Endothelial cell (in vitro differentiated cells): ENCODE measurements at regions not wholly inside any gene's neighbourhood (a gene's known extent, or its start where the extent isn't known, plus 50 kb on each side); places are given as distances from the start of the nearest gene placed in this dataset.

Experiments
- DNase-seq: peaks from one replicate; pipeline ENCODE4 v3.0.0; 2021; ENCODE audit warnings: low spot score
- H3K27ac Mint-ChIP-seq: one replicate; pipeline ENCODE4 v1.8.0; 2021; ENCODE audit warnings: mixed read lengths, inconsistent platforms; ENCODE audit not compliant: unreplicated experiment
- H3K27me3 Mint-ChIP-seq: one replicate; pipeline ENCODE4 v1.8.0; 2021; ENCODE audit warnings: mild to moderate bottlenecking, moderate library complexity, mixed read lengths, inconsistent platforms; ENCODE audit not compliant: unreplicated experiment
- H3K36me3 Mint-ChIP-seq: one replicate; pipeline ENCODE4 v1.8.0; 2021; ENCODE audit warnings: mild to moderate bottlenecking, low read depth, mixed read lengths, inconsistent platforms; ENCODE audit not compliant: unreplicated experiment
- H3K4me1 Mint-ChIP-seq: one replicate; pipeline ENCODE4 v1.8.0; 2021; ENCODE audit warnings: mild to moderate bottlenecking, mixed read lengths, inconsistent platforms; ENCODE audit not compliant: unreplicated experiment
- H3K4me3 Mint-ChIP-seq: one replicate; pipeline ENCODE4 v1.8.0; 2021; ENCODE audit warnings: mild to moderate bottlenecking, mixed read lengths, inconsistent platforms; ENCODE audit not compliant: unreplicated experiment
- H3K9me3 Mint-ChIP-seq: one replicate; pipeline ENCODE4 v1.8.0; 2021; ENCODE audit warnings: mixed read lengths, inconsistent platforms; ENCODE audit not compliant: unreplicated experiment
- TF ChIP-seq, protein P1 (sequence below): fragments of 200-600 bp; sonication (generic); IDR thresholded peaks from one replicate; pipeline ENCODE4 v1.5.0; 2021; ENCODE audit warnings: antibody characterized with exemption; ENCODE audit not compliant: unreplicated experiment

DNA sequence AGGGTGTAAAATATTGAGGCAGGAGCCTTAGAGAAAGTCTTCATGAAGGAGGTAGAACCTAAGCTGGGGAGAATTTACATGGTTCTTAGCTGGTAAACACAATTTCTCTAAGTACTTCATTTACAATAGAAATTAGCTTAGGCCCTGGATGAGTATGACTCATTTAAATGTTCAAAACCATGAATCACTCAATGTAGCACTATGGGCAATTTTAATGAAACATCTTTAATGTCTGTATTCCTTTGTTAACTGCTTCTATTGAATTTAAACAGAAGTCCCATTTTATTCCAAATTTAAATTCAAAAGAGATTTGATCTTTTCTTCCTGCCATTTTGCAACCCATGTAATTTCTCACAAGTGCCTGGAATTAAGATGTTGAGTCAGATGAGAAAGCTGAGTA is 252.1 kb downstream of the RFC3 start:
- DNase-seq, result no peak
- H3K27me3 Mint-ChIP-seq, result no peaks in the 10 kb centered on the region
- H3K4me1 Mint-ChIP-seq, result peaks cover 3% of the 10 kb centered on the region
- no peak overlapping the region for H3K4me3 Mint-ChIP-seq
- TF ChIP-seq, protein P1, sequence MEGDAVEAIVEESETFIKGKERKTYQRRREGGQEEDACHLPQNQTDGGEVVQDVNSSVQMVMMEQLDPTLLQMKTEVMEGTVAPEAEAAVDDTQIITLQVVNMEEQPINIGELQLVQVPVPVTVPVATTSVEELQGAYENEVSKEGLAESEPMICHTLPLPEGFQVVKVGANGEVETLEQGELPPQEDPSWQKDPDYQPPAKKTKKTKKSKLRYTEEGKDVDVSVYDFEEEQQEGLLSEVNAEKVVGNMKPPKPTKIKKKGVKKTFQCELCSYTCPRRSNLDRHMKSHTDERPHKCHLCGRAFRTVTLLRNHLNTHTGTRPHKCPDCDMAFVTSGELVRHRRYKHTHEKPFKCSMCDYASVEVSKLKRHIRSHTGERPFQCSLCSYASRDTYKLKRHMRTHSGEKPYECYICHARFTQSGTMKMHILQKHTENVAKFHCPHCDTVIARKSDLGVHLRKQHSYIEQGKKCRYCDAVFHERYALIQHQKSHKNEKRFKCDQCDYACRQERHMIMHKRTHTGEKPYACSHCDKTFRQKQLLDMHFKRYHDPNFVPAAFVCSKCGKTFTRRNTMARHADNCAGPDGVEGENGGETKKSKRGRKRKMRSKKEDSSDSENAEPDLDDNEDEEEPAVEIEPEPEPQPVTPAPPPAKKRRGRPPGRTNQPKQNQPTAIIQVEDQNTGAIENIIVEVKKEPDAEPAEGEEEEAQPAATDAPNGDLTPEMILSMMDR, result no peak
- no peaks in the 10 kb centered on the region for H3K36me3 Mint-ChIP-seq
- no peak overlapping the region for H3K27ac Mint-ChIP-seq
- no peaks in the 10 kb centered on the region for H3K9me3 Mint-ChIP-seq

DNA sequence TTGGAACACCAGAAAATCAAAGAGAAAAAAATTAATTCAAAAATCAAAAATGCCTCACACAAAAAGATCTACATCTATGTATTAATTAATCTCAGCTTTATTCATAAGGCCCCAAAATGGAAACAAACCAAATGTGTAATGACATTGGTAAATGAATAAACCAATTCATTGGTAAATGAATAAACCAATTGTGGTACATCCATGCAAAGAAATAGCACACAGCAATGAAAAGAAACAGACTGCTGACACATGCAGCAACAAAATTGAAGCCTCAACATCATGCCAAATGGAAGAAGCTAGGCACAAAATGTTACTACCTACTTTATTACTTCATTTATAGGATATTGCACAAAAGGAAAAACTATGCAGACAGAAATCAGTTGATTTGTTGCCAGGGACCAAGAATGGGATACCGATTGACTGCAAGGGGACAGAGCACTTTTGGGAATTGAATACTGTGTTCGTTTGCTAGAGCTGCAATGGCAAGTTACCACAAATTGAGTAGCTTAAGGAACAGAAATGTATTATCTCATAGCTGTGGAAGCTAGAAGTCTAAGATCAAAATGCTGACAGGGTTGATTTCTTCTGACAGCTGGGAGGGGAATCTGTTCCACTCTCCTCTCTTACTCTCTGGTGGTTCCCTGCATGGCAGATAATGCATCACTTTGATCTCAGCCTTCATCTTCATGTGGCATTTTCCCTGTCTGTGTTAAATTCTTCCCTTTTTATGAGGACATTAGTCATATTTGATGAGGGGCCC is 252.8 kb downstream of the RFC3 start:
- H3K9me3 Mint-ChIP-seq, result no peaks in the 10 kb centered on the region
- no peak for DNase-seq
- TF ChIP-seq, protein P1, result no peak
- H3K4me1 Mint-ChIP-seq, result no peaks in the 10 kb centered on the region
- H3K4me3 Mint-ChIP-seq, result no peak overlapping the region
- H3K36me3 Mint-ChIP-seq, result no peaks in the 10 kb centered on the region
- no peak overlapping the region for H3K27ac Mint-ChIP-seq
- H3K27me3 Mint-ChIP-seq, result no peaks in the 10 kb centered on the region

DNA sequence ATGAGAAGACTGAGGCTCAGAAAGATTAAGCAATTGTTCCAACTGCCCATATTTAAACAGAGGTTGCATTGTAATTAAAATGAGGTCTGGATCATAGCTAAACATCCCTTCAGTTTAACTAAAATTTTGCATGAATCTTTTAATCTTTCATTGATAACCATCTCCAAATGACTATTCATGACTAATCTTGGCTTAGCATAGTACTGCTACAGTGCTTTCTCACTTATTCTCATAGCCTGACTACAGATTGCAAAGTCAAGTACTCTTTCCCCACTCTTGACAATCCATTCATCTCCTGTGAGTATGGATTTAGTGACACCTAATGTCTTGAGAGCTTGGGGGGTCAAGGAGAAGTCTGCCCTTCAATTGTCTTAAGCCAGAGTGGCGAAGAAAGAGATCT is 258.4 kb downstream of the RFC3 start:
- Mint-ChIP-seq H3K36me3 (no peaks in the 10 kb centered on the region), H3K27me3 (no peaks in the 10 kb centered on the region), H3K27ac (no peak overlapping the region), H3K4me3 (no peak overlapping the region), H3K9me3 (no peaks in the 10 kb centered on the region), H3K4me1 (no peaks in the 10 kb centered on the region)
- TF ChIP-seq, protein P1, result no peak
- no peak for DNase-seq

DNA sequence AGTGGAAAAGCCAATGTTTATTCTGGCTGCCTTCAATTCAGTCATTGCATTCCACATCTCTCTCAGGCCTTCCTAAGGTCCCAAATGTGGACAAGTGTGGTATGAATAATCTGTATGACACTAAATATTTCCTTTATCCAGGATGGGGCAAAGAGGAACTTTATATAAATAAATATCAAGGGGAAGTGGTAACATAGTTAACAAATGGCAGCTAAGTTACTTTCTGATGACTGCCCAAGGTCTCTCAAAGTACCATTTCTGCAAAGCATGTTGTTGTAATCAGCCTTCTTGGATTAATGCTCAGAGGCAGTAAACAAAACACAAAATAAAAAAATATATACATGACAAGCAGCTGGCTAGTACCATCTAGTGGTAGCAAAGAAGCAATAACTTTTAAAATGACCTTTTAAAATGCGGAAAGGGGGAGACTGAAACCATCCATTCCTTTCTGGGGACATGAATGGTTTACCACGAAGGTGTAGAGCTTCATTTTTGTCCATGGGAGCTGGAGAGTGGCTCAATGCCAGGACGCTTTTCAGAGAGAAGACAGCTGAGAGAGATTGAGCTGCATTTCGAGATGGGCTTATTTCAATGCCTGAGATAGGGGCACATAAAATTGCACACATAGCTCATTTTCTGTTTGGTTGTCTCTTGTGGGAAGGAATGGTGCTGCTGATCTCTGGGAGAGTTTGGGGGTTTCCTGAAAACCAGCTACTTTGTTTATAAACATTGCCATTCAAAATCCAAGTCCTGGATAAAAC is 259.2 kb downstream of the RFC3 start:
- no peak for DNase-seq
- no peaks in the 10 kb centered on the region for H3K4me1 Mint-ChIP-seq
- no peak overlapping the region for H3K4me3 Mint-ChIP-seq
- H3K9me3 Mint-ChIP-seq, result no peaks in the 10 kb centered on the region
- TF ChIP-seq, protein P1, result peak; percentile 26
- H3K27me3 Mint-ChIP-seq, result no peaks in the 10 kb centered on the region
- no peak overlapping the region for H3K27ac Mint-ChIP-seq
- no peaks in the 10 kb centered on the region for H3K36me3 Mint-ChIP-seq
